Effector memory CD4-positive, alpha-beta T cell (primary cell): ENCODE measurements at regions not wholly inside any gene's neighbourhood (a gene's known extent, or its start where the extent isn't known, plus 50 kb on each side); places are given as distances from the start of the nearest gene placed in this dataset.
"Not testable (repeated sequence)": the region's sequence is repeated elsewhere in the genome, so short reads cannot be mapped to it uniquely, and the experiment has no call there.

ENCODE experiments used
- DNase-seq, 3 donors: peaks; one replicate each; pipeline ENCODE4 v3.0.0-alpha.2; 2020
- H3K27ac ChIP-seq: 2 replicates; pipeline ENCODE4 v1.7.0; 2013; ENCODE audit warnings: mild to moderate bottlenecking, low read length, moderate library complexity; ENCODE audit not compliant: insufficient read depth, poor library complexity, severe bottlenecking
- H3K27me3 ChIP-seq: replicated peaks from 2 replicates; pipeline ENCODE4 v1.7.0; 2013; ENCODE audit warnings: mild to moderate bottlenecking, low read length; ENCODE audit not compliant: insufficient read depth, control insufficient read depth, poor library complexity, severe bottlenecking
- H3K36me3 ChIP-seq: 2 replicates; pipeline ENCODE4 v1.7.0; 2013; ENCODE audit warnings: mild to moderate bottlenecking, low read length, moderate library complexity; ENCODE audit not compliant: control insufficient read depth, insufficient read depth
- H3K4me1 ChIP-seq: 2 replicates; pipeline ENCODE4 v1.7.0; 2013; ENCODE audit warnings: low read length, mild to moderate bottlenecking; ENCODE audit not compliant: control insufficient read depth, insufficient read depth, poor library complexity, severe bottlenecking
- H3K4me3 ChIP-seq: 2 replicates; pipeline ENCODE4 v1.7.0; 2013; ENCODE audit warnings: low read length, low read depth, mild to moderate bottlenecking; ENCODE audit not compliant: insufficient read depth, poor library complexity, severe bottlenecking
- H3K9me3 ChIP-seq: 2 replicates; pipeline ENCODE4 v1.7.0; 2013; ENCODE audit warnings: mild to moderate bottlenecking, low read length, moderate library complexity; ENCODE audit not compliant: control insufficient read depth

DNA sequence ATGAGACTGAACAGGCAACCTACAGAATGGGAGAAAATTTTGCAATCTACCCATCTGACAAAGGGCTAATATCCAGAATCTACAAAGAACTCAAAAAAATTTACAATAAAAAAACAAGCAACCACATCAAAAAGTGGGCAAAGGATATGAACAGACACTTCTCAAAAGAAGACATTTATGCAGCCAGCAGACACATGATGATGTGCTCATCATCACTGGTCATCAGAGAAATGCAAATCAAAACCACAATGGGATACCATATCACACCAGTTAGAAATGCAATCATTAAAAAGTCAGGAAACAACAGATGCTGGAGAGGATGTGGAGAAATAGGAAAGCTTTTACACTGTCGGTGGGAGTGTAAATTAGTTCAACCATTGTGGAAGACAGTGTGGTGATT lies 51.7 kb upstream of the PAXBP1 start:
- H3K4me3 ChIP-seq, H3K27me3 ChIP-seq, DNase-seq: not testable (repeated sequence)

GRCh38 chr21:32824950-32825349 lies 53.4 kb upstream of the PAXBP1 start:
- Histone ChIP-seq H3K36me3 (no peaks in the 10 kb centered on the region), H3K4me3 (no peak overlapping the region), H3K4me1 (no peaks in the 10 kb centered on the region), H3K27me3 (no peaks in the 10 kb centered on the region), H3K9me3 (no peaks in the 10 kb centered on the region), H3K27ac (no peak overlapping the region)
- DNase-seq = no peak

More for the DNA sequence above, 51.7 kb upstream of the PAXBP1 start:
- H3K9me3 ChIP-seq, H3K4me1 ChIP-seq, H3K36me3 ChIP-seq, H3K27ac ChIP-seq: not testable (repeated sequence)

DNA sequence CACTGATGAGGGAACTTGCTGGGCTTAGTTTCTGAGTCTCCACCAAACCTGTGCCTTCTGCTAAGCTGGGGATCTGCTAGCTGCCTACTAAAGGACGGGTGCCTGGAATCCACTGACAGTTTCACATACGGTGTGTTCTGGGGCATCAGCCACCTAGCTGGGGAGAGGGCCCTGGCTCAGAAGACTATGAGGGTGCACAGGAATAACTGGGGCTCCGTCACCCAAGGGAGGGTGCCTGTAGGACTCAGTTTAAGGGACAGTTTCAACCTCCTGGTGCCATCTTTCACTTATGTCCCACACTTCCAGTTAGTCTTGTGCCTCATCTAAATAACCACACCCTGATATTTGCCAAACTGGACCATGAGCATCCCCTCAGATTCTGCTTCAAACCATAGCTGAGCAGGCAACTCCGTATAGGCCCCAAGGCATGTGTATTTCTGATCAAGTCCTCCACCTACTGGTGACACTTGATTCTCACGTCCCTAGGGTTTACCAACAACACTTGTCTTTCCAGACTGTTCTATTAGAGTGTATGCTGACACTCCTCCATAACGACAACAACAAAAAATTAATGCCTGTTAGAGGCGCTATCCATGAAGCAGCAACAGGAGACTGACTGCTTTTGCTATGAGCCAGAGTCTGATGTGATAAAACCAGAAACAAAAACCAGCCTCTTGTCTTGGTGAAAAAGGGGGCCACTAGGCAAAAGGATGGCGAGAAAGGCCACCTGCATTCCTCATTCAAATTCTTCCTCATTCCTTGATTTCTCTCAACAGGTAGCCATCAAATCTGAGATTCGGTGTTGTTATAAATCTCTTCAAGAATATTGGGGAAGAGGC lies 55.0 kb upstream of the PAXBP1 start:
- Histone ChIP-seq H3K27me3 (no peaks in the 10 kb centered on the region), H3K9me3 (no peaks in the 10 kb centered on the region), H3K4me3 (no peak overlapping the region), H3K27ac (no peak overlapping the region), H3K36me3 (no peaks in the 10 kb centered on the region), H3K4me1 (no peaks in the 10 kb centered on the region)
- DNase-seq = no peak

DNA sequence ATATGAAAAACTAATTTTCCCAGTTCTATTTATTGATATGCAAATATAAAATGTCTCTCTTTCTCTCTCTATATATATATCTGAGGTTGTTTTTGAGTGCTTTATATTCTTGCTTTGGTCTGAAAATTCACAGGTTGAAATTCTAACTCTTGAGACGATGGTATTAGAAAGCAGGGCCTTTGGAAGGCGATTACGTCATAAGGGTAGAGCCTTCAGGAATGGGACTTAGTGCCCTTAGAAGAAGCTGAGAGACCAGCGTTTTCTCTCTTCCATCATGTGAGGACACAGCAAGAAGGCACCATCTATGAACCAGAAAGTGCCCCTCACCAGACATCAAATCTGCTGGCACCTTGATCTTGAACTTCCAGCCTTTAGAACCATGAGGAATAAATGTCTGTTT lies 57.4 kb upstream of the PAXBP1 start:
- Histone ChIP-seq H3K4me1 (no peaks in the 10 kb centered on the region), H3K9me3 (no peaks in the 10 kb centered on the region), H3K27ac (no peak overlapping the region), H3K4me3 (no peak overlapping the region), H3K27me3 (no peaks in the 10 kb centered on the region), H3K36me3 (no peaks in the 10 kb centered on the region)
- no peak for DNase-seq

GRCh38 chr21:32829504-32829903 lies 57.9 kb upstream of the PAXBP1 start:
- H3K9me3 ChIP-seq = no peaks in the 10 kb centered on the region
- DNase-seq = no peak
- no peaks in the 10 kb centered on the region for H3K4me1 ChIP-seq
- H3K27ac ChIP-seq = no peak overlapping the region
- no peaks in the 10 kb centered on the region for H3K27me3 ChIP-seq
- no peak overlapping the region for H3K4me3 ChIP-seq
- H3K36me3 ChIP-seq = no peaks in the 10 kb centered on the region

DNA sequence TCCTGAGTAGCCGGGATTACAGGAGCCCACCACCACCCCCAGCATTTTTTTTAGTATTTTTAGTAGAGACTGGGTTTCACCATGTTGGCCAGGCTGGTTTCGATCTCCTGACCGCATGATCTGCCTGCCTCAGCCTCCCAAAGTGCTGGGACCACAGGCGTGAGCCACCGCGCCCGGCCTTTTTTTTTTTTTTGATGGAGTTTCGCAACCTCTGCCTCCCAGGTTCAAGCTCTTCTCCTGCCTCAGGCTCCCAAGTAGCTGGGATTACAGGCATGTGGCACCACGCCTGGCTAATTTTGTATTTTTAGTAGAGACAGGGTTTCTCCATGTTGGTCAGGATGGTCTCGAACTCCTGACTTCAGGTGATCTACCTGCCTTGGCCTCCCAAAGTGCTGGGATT lies 60.2 kb upstream of the PAXBP1 start:
- not testable (repeated sequence) for H3K4me3 ChIP-seq, H3K36me3 ChIP-seq, H3K4me1 ChIP-seq, H3K27me3 ChIP-seq, H3K9me3 ChIP-seq, DNase-seq, H3K27ac ChIP-seq

DNA sequence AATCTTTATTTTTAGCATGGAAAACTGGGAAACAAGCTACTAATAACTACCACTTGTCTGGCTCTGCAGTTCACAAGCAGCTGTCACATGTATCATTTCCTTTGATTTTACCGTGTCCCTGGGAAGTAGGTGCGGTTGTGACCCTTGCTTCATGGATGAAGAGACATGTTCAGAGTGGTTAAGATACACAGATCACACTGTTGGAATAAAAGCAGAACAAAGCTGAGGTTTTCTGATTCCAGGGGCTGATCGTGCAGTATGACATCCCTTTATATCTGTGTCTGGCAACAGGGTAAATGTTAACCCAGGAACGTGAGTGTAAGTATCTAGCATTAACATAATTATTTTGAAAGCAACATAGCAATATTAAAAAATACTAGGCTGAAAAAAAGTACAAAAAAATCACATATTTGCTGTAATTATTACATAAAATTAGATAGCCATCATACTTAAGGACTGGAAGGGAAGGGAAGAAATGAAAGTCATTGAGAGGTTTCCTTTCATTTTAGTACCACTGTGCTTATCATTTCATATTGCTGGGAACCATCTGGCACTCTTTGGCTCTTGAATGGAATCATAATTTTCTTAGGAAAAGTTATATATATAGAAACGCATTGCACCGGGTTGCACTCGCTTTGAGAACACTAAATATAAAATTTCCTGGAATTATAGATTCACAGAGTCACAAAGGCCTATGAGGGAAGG lies 62.8 kb upstream of the PAXBP1 start:
- no peak for DNase-seq
- no peaks in the 10 kb centered on the region for H3K9me3 ChIP-seq
- no peak overlapping the region for H3K27ac ChIP-seq
- no peaks in the 10 kb centered on the region for H3K27me3 ChIP-seq
- H3K4me3 ChIP-seq = no peak overlapping the region
- no peaks in the 10 kb centered on the region for H3K4me1 ChIP-seq
- no peaks in the 10 kb centered on the region for H3K36me3 ChIP-seq

- H3K9me3 ChIP-seq = no peaks in the 10 kb centered on the region
- H3K27me3 ChIP-seq = no peaks in the 10 kb centered on the region
- no peaks in the 10 kb centered on the region for H3K4me1 ChIP-seq
Observed at GRCh38 chr21:32834916-32835235, 63.3 kb upstream of the PAXBP1 start.

DNA sequence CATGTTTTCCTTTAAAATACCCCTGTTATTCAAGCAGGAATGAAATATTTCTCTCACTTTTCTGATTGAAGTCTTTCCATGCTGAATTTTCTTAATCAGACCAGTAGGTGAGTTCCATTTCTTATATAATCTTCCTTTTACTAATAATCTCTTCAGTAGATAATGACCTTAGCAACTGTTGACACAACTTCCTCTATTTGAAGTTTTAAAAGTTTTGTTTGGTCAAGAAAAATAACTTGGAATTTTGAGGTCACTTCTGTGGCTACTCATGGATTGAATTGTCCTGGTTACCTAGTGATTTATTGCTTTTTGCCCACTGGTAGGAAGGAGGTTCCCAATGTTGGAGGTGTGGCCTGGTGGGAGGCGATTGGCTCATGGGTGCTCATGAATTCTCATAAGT lies 70.6 kb upstream of the PAXBP1 start:
- Histone ChIP-seq H3K27ac (no peak overlapping the region), H3K9me3 (no peaks in the 10 kb centered on the region), H3K4me3 (no peak overlapping the region), H3K4me1 (no peaks in the 10 kb centered on the region), H3K27me3 (no peaks in the 10 kb centered on the region), H3K36me3 (no peaks in the 10 kb centered on the region)
- DNase-seq = no peak

More at GRCh38 chr21:32834916-32835235, 63.3 kb upstream of the PAXBP1 start:
- Histone ChIP-seq H3K27ac (no peak overlapping the region), H3K36me3 (no peaks in the 10 kb centered on the region), H3K4me3 (no peak overlapping the region)
- no peak for DNase-seq

GRCh38 chr21:32843561-32843960 lies 72.0 kb upstream of the PAXBP1 start:
- H3K9me3 ChIP-seq = no peaks in the 10 kb centered on the region
- H3K4me3 ChIP-seq = no peak overlapping the region
- H3K36me3 ChIP-seq = no peaks in the 10 kb centered on the region
- H3K4me1 ChIP-seq = no peaks in the 10 kb centered on the region
- no peak for DNase-seq
- no peak overlapping the region for H3K27ac ChIP-seq
- no peaks in the 10 kb centered on the region for H3K27me3 ChIP-seq
